ENCODE measurements at regions not wholly inside any gene's neighbourhood (a gene's known extent, or its start where the extent isn't known, plus 50 kb on each side); places are given as distances from the start of the nearest gene placed in this dataset.

DNA sequence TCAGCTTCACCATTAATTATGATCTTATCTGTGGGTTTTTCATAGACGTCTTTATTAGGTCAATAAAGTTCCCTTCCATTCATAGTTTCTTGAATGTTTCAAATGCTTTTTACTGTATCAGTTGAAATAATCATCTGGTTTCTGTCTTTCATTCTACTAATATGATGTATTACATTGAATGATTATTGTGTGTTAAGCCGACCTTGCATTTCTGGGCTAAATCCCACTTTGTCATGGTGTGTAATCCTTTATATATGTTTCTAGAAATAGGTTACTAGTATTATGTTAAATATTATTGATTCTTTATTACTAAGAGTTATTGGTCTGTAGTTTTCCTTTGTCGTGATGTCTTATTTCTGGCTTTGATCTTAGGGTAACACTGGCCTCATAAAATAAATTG lies 134.9 kb downstream of the FASLG start:
- peaks cover 9% of the 10 kb centered on the region for H3K4me1 Mint-ChIP-seq
- ChIA-PET CTCF (no interaction called here), POLR2A (no interaction called here)
- no peaks in the 10 kb centered on the region for H3K36me3 Mint-ChIP-seq
- DNase-seq (ENCODE audit: low spot score) (no peak), ATAC-seq (no peak)
- no peak overlapping the region for H3K27ac Mint-ChIP-seq
- TF ChIP-seq PRRX2 (CRISPR knock-in tag; IDR thresholded peaks at IDR 0.05) (no peak), ELF4 (CRISPR knock-in tag; IDR thresholded peaks at IDR 0.05; ENCODE audit: low read depth) (no peak), GRHL2 (CRISPR knock-in tag; IDR thresholded peaks at IDR 0.05; ENCODE audit: insufficient replicate concordance, severe bottlenecking) (no peak)
- TF ChIP-seq, protein P1, sequence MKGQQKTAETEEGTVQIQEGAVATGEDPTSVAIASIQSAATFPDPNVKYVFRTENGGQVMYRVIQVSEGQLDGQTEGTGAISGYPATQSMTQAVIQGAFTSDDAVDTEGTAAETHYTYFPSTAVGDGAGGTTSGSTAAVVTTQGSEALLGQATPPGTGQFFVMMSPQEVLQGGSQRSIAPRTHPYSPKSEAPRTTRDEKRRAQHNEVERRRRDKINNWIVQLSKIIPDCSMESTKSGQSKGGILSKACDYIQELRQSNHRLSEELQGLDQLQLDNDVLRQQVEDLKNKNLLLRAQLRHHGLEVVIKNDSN (CRISPR knock-in tag; IDR thresholded peaks at IDR 0.05) = no peak
- TF ChIP-seq, protein P2, sequence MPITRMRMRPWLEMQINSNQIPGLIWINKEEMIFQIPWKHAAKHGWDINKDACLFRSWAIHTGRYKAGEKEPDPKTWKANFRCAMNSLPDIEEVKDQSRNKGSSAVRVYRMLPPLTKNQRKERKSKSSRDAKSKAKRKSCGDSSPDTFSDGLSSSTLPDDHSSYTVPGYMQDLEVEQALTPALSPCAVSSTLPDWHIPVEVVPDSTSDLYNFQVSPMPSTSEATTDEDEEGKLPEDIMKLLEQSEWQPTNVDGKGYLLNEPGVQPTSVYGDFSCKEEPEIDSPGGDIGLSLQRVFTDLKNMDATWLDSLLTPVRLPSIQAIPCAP (CRISPR knock-in tag; IDR thresholded peaks at IDR 0.05) = no peak
- TF ChIP-seq, protein P3, sequence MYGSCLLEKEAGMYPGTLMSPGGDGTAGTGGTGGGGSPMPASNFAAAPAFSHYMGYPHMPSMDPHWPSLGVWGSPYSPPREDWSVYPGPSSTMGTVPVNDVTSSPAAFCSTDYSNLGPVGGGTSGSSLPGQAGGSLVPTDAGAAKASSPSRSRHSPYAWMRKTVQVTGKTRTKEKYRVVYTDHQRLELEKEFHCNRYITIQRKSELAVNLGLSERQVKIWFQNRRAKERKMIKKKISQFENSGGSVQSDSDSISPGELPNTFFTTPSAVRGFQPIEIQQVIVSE (CRISPR knock-in tag; IDR thresholded peaks at IDR 0.05; ENCODE audit: borderline replicate concordance) = no peak
- TF ChIP-seq, protein P4, sequence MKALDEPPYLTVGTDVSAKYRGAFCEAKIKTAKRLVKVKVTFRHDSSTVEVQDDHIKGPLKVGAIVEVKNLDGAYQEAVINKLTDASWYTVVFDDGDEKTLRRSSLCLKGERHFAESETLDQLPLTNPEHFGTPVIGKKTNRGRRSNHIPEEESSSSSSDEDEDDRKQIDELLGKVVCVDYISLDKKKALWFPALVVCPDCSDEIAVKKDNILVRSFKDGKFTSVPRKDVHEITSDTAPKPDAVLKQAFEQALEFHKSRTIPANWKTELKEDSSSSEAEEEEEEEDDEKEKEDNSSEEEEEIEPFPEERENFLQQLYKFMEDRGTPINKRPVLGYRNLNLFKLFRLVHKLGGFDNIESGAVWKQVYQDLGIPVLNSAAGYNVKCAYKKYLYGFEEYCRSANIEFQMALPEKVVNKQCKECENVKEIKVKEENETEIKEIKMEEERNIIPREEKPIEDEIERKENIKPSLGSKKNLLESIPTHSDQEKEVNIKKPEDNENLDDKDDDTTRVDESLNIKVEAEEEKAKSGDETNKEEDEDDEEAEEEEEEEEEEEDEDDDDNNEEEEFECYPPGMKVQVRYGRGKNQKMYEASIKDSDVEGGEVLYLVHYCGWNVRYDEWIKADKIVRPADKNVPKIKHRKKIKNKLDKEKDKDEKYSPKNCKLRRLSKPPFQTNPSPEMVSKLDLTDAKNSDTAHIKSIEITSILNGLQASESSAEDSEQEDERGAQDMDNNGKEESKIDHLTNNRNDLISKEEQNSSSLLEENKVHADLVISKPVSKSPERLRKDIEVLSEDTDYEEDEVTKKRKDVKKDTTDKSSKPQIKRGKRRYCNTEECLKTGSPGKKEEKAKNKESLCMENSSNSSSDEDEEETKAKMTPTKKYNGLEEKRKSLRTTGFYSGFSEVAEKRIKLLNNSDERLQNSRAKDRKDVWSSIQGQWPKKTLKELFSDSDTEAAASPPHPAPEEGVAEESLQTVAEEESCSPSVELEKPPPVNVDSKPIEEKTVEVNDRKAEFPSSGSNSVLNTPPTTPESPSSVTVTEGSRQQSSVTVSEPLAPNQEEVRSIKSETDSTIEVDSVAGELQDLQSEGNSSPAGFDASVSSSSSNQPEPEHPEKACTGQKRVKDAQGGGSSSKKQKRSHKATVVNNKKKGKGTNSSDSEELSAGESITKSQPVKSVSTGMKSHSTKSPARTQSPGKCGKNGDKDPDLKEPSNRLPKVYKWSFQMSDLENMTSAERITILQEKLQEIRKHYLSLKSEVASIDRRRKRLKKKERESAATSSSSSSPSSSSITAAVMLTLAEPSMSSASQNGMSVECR (CRISPR knock-in tag; IDR thresholded peaks at IDR 0.05; ENCODE audit: borderline replicate concordance) = no peak
- H3K9me3 Mint-ChIP-seq = peaks cover 3% of the 10 kb centered on the region
- no peaks in the 10 kb centered on the region for H3K27me3 Mint-ChIP-seq (ENCODE audit: low read depth)
- no peak overlapping the region for H3K4me3 Mint-ChIP-seq

DNA sequence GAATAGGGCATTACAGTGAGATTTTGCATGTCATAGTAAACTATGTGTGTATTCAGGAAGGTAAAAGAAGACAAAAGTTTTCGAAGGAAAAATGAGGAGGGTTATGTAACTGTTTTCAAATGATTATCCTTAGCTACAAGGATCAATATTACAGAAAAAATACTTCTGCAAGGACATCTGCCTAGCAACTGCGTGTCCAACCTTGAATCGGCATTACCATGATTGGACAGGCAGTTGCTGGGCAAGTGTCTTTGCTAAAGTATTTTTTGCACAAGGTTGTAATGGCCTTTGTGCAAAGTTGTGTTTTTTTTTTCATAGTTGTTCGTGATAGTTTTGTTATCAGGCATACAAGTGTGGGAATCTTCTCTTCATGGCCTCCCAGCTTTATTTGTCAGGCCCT lies 136.8 kb downstream of the FASLG start:
- no peak for DNase-seq (ENCODE audit: low spot score)
- Mint-ChIP-seq H3K9me3 (peaks cover 7% of the 10 kb centered on the region), H3K4me3 (no peak overlapping the region), H3K36me3 (no peaks in the 10 kb centered on the region), H3K4me1 (peaks cover 4% of the 10 kb centered on the region), H3K27ac (no peak overlapping the region), H3K27me3 (ENCODE audit: low read depth) (no peaks in the 10 kb centered on the region)
- ChIA-PET CTCF (no interaction called here), POLR2A (no interaction called here)
- no peak for ATAC-seq
- no peak for TF ChIP-seq ZNF416 (CRISPR knock-in tag; IDR thresholded peaks at IDR 0.05)
- no peak for TF ChIP-seq RELA (CRISPR knock-in tag; IDR thresholded peaks at IDR 0.05; ENCODE audit: borderline replicate concordance)
- TF ChIP-seq, protein P5, sequence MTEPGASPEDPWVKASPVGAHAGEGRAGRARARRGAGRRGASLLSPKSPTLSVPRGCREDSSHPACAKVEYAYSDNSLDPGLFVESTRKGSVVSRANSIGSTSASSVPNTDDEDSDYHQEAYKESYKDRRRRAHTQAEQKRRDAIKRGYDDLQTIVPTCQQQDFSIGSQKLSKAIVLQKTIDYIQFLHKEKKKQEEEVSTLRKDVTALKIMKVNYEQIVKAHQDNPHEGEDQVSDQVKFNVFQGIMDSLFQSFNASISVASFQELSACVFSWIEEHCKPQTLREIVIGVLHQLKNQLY (CRISPR knock-in tag; IDR thresholded peaks at IDR 0.05) = no peak
- no peak for TF ChIP-seq ELF4 (CRISPR knock-in tag; IDR thresholded peaks at IDR 0.05; ENCODE audit: low read depth)
- TF ChIP-seq ZNF671 (CRISPR knock-in tag; IDR thresholded peaks at IDR 0.05) = no peak
- no peak for TF ChIP-seq ZNF219 (CRISPR knock-in tag; IDR thresholded peaks at IDR 0.05; ENCODE audit: borderline replicate concordance)
- TF ChIP-seq, protein P6, sequence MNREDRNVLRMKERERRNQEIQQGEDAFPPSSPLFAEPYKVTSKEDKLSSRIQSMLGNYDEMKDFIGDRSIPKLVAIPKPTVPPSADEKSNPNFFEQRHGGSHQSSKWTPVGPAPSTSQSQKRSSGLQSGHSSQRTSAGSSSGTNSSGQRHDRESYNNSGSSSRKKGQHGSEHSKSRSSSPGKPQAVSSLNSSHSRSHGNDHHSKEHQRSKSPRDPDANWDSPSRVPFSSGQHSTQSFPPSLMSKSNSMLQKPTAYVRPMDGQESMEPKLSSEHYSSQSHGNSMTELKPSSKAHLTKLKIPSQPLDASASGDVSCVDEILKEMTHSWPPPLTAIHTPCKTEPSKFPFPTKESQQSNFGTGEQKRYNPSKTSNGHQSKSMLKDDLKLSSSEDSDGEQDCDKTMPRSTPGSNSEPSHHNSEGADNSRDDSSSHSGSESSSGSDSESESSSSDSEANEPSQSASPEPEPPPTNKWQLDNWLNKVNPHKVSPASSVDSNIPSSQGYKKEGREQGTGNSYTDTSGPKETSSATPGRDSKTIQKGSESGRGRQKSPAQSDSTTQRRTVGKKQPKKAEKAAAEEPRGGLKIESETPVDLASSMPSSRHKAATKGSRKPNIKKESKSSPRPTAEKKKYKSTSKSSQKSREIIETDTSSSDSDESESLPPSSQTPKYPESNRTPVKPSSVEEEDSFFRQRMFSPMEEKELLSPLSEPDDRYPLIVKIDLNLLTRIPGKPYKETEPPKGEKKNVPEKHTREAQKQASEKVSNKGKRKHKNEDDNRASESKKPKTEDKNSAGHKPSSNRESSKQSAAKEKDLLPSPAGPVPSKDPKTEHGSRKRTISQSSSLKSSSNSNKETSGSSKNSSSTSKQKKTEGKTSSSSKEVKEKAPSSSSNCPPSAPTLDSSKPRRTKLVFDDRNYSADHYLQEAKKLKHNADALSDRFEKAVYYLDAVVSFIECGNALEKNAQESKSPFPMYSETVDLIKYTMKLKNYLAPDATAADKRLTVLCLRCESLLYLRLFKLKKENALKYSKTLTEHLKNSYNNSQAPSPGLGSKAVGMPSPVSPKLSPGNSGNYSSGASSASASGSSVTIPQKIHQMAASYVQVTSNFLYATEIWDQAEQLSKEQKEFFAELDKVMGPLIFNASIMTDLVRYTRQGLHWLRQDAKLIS (CRISPR knock-in tag; IDR thresholded peaks at IDR 0.05; ENCODE audit: borderline replicate concordance) = no peak
- TF ChIP-seq, protein P7, sequence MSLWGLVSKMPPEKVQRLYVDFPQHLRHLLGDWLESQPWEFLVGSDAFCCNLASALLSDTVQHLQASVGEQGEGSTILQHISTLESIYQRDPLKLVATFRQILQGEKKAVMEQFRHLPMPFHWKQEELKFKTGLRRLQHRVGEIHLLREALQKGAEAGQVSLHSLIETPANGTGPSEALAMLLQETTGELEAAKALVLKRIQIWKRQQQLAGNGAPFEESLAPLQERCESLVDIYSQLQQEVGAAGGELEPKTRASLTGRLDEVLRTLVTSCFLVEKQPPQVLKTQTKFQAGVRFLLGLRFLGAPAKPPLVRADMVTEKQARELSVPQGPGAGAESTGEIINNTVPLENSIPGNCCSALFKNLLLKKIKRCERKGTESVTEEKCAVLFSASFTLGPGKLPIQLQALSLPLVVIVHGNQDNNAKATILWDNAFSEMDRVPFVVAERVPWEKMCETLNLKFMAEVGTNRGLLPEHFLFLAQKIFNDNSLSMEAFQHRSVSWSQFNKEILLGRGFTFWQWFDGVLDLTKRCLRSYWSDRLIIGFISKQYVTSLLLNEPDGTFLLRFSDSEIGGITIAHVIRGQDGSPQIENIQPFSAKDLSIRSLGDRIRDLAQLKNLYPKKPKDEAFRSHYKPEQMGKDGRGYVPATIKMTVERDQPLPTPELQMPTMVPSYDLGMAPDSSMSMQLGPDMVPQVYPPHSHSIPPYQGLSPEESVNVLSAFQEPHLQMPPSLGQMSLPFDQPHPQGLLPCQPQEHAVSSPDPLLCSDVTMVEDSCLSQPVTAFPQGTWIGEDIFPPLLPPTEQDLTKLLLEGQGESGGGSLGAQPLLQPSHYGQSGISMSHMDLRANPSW (CRISPR knock-in tag; conservative IDR thresholded peaks at IDR 0.05; ENCODE audit: low read depth) = no peak
- TF ChIP-seq, protein P3 (CRISPR knock-in tag; IDR thresholded peaks at IDR 0.05; ENCODE audit: borderline replicate concordance) = no peak
- TF ChIP-seq, protein P8, sequence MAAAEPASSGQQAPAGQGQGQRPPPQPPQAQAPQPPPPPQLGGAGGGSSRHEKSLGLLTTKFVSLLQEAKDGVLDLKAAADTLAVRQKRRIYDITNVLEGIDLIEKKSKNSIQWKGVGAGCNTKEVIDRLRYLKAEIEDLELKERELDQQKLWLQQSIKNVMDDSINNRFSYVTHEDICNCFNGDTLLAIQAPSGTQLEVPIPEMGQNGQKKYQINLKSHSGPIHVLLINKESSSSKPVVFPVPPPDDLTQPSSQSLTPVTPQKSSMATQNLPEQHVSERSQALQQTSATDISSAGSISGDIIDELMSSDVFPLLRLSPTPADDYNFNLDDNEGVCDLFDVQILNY (CRISPR knock-in tag; IDR thresholded peaks at IDR 0.05) = no peak
- no peak for TF ChIP-seq SMAD3 (CRISPR knock-in tag; IDR thresholded peaks at IDR 0.05; ENCODE audit: borderline replicate concordance)
- TF ChIP-seq, protein P9, sequence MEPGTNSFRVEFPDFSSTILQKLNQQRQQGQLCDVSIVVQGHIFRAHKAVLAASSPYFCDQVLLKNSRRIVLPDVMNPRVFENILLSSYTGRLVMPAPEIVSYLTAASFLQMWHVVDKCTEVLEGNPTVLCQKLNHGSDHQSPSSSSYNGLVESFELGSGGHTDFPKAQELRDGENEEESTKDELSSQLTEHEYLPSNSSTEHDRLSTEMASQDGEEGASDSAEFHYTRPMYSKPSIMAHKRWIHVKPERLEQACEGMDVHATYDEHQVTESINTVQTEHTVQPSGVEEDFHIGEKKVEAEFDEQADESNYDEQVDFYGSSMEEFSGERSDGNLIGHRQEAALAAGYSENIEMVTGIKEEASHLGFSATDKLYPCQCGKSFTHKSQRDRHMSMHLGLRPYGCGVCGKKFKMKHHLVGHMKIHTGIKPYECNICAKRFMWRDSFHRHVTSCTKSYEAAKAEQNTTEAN (CRISPR knock-in tag; IDR thresholded peaks at IDR 0.05) = no peak
